Right lobe of liver (tissue), 4 donors: ENCODE measurements at regions not wholly inside any gene's neighbourhood (a gene's known extent, or its start where the extent isn't known, plus 50 kb on each side); places are given as distances from the start of the nearest gene placed in this dataset.

Source experiments
- CTCF ChIP-seq, 4 donors: fragments of 200-600 bp in 3 of 4; fragments of 450-650 bp in 1 of 4; IDR thresholded peaks; one replicate each; pipeline versions ENCODE4 v1.5.1 to v1.8.0; 2016 to 2022; ENCODE audit warnings: antibody characterized with exemption in 4 of 4, mild to moderate bottlenecking in 2 of 4
- POLR2A ChIP-seq: fragments of 450-650 bp; IDR thresholded peaks from one replicate; pipeline ENCODE4 v1.6.1; 2017; ENCODE audit warnings: antibody characterized with exemption, mild to moderate bottlenecking
- donor health status: DM: no; HTN: no; CAD: no.
- donor health status: DM: no; HTN: no; CAD: no.
- donor health status: DM: no; HTN: yes; CAD: no.

GRCh38 chr14:98816195-98816594, 455.8 kb downstream of the BCL11B start:
- TF ChIP-seq POLR2A: no peak
- no peak for TF ChIP-seq CTCF (IDR thresholded peaks at IDR 0.05)
